Hematopoietic multipotent progenitor cell treated with erythropoietin and hydrocortisone succinate and interleukin-3 and kit ligand, for 17 days (in vitro differentiated cells): ENCODE measurements at regions not wholly inside any gene's neighbourhood (a gene's known extent, or its start where the extent isn't known, plus 50 kb on each side); places are given as distances from the start of the nearest gene placed in this dataset.
"Not testable (repeated sequence)": the region's sequence is repeated elsewhere in the genome, so short reads cannot be mapped to it uniquely, and the experiment has no call there.

ENCODE experiments used
- DNase-seq: peaks from one replicate; pipeline ENCODE4 v3.0.0-alpha.2; 2015; ENCODE audit warnings: low spot score

GRCh38 chr1:101370488-101370887 lies 133.7 kb downstream of the S1PR1 start:
- no peak for DNase-seq

- DNase-seq, result no peak
Observed at GRCh38 chr1:101371259-101371658, 134.4 kb downstream of the S1PR1 start.

GRCh38 chr1:101373570-101373969 lies 136.8 kb downstream of the S1PR1 start:
- DNase-seq, result no peak

GRCh38 chr1:101375448-101375847 lies 138.6 kb downstream of the S1PR1 start:
- DNase-seq, result not testable (repeated sequence)

GRCh38 chr1:101376121-101377083 lies 139.6 kb downstream of the S1PR1 start:
- DNase-seq, result no peak

- no peak for DNase-seq
Observed at GRCh38 chr1:101377084-101377835, 140.4 kb downstream of the S1PR1 start.

GRCh38 chr1:101379037-101379436 lies 142.2 kb downstream of the S1PR1 start:
- DNase-seq, result no peak

GRCh38 chr1:101379950-101380349 lies 143.1 kb downstream of the S1PR1 start:
- no peak for DNase-seq

GRCh38 chr1:101382135-101382534 lies 145.3 kb downstream of the S1PR1 start:
- no peak for DNase-seq

- DNase-seq, result no peak
Observed at GRCh38 chr1:101388904-101389546, 152.2 kb downstream of the S1PR1 start.

- no peak for DNase-seq
Observed at GRCh38 chr1:101389547-101389929, 152.7 kb downstream of the S1PR1 start.

GRCh38 chr1:101392552-101392951 lies 155.7 kb downstream of the S1PR1 start:
- no peak for DNase-seq

GRCh38 chr1:101394041-101394440 lies 157.2 kb downstream of the S1PR1 start:
- no peak for DNase-seq

GRCh38 chr1:101399222-101399621 lies 162.4 kb downstream of the S1PR1 start:
- DNase-seq, result no peak

GRCh38 chr1:101406271-101406670 lies 169.5 kb downstream of the S1PR1 start:
- no peak for DNase-seq

GRCh38 chr1:101406681-101407080 lies 169.9 kb downstream of the S1PR1 start:
- DNase-seq, result no peak

GRCh38 chr1:101407505-101408211 lies 170.8 kb downstream of the S1PR1 start:
- no peak for DNase-seq

- no peak for DNase-seq
Observed at GRCh38 chr1:101408212-101409042, 171.6 kb downstream of the S1PR1 start.

- DNase-seq, result no peak
Observed at GRCh38 chr1:101409102-101409501, 172.3 kb downstream of the S1PR1 start.

GRCh38 chr1:101410048-101410878 lies 173.4 kb downstream of the S1PR1 start:
- DNase-seq, result no peak
